ENCODE measurements at regions not wholly inside any gene's neighbourhood (a gene's known extent, or its start where the extent isn't known, plus 50 kb on each side); places are given as distances from the start of the nearest gene placed in this dataset.
"Not testable (repeated sequence)": the region's sequence is repeated elsewhere in the genome, so short reads cannot be mapped to it uniquely, and the experiment has no call there.

DNA sequence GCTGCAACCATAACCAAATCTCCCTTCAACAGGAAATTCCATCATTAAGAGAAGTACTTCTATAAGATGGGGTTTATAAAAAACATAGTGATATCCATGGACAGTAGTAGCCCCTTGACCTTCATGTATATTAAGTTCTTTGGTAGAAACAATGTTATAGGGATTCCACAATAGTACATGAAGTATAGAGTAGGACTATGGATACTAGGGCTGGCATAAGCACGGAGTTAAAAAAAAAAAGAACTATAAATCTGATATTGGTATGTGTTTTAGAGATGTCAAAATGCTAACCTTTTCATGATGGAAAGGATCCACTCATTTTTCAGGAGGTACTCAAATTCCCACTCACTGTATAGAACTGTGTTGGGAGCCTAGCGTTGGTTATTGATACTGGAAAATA lies 337.6 kb downstream of the FGF10 start:
- DNase-seq (ENCODE audit: insufficient read length, low spot score) (no peak), FAIRE-seq (no peak)

- DNase-seq (ENCODE audit: insufficient read length, low spot score), result no peak
- FAIRE-seq, result no peak
These were observed 340.8 kb downstream of the FGF10 start for GRCh38 chr5:44048276-44048984.

GRCh38 chr5:44046619-44047364 lies 342.4 kb downstream of the FGF10 start:
- no peak for FAIRE-seq
- no peak for DNase-seq (ENCODE audit: insufficient read length, low spot score)

- not testable (repeated sequence) for FAIRE-seq
These were observed 344.7 kb downstream of the FGF10 start for GRCh38 chr5:44044549-44044948.

DNA sequence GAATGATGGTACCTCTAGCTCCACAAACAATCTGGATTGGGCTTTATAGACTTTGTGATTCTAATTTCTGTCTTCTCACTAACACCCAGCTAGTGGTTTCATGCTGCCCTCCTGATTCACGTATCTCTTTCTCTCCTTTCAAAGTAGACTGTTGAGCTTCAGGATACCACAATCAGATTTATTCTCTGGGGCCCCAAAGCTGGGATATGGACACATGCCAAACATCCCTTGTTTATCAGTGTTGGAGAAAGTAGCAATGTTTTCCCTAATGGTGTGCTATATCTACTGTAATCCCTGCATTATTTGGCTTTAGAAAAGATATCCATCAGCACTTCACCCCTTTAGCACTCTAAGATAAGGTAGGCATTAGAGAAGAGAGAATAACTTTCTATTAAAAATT lies 361.0 kb downstream of the FGF10 start:
- FAIRE-seq, result no peak

More at GRCh38 chr5:44044549-44044948, 344.7 kb downstream of the FGF10 start:
- not testable (repeated sequence) for DNase-seq (ENCODE audit: insufficient read length, low spot score)

DNA sequence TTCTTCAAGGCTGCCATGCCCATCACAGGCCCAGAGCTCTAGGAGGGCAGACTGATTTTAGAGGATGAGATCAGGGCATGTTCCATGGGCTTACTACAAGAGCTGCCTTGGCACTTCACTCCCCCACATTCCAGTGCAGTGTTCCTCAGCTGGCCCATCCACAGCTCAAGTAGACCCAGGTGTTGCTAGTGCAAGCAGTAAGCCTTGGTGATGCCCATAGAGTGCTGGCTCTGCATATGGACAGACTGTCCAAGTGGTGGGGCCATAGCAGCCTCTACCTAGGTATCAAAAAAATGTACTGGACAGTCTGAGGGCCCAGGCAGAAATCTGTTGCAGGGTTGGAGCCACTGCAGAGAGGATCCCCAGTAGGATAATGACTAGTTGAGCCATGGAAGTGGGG lies 366.6 kb downstream of the FGF10 start:
- no peak for DNase-seq (ENCODE audit: insufficient read length, low spot score)
- FAIRE-seq, result no peak

More for the DNA sequence above, 361.0 kb downstream of the FGF10 start:
- DNase-seq (ENCODE audit: insufficient read length, low spot score), result no peak

GRCh38 chr5:44011518-44011917 lies 377.7 kb downstream of the FGF10 start:
- FAIRE-seq (no peak), DNase-seq (ENCODE audit: insufficient read length, low spot score) (no peak)

DNA sequence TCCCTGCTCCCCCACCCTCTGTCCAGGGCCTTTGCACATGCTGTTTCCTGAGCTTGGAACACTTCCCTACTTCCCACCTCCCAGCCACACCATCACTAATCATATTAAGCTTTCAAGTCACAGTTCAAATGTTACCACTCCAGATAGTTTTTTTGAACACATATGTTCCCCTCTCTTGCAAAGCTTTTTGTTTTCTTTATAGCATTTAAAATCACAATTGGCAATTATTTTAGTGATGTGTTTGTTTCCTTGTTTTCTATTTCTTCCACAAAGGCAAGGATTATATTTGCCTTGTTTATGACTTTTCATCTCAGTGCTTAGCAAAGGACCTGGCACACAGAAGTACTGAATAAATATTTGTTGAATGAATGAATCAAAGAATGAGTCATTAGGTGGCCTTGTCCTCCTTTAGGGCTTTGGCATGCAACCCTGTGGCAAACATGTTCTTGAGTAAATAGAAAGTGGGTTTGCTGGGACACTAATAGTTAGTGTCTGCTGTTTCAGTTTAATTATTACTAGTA lies 386.8 kb downstream of the FGF10 start:
- no peak for DNase-seq (ENCODE audit: insufficient read length, low spot score)
- no peak for FAIRE-seq

- no peak for DNase-seq (ENCODE audit: insufficient read length, low spot score)
- FAIRE-seq, result no peak
These were observed 387.4 kb downstream of the FGF10 start for GRCh38 chr5:44001675-44002380.

DNA sequence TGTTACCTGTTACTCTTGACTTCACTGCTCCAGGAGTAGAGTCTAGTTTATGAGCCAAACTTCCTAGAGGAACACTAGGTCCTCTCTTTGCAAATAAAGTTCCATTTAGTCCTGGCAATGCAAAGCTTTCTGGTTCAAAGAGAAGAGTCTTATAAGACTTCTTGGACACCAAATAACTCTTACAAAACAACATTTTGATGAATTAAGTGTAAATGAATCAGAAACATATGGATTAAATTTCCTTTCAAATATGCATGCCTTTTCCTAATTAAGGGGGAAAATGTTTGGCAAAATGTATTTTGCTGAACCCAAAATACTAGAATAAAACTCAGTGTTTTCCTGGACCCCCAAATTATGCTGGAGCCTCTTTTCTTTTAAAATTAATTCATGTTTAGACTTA lies 388.0 kb downstream of the FGF10 start:
- no peak for DNase-seq (ENCODE audit: insufficient read length, low spot score)
- FAIRE-seq, result no peak

DNA sequence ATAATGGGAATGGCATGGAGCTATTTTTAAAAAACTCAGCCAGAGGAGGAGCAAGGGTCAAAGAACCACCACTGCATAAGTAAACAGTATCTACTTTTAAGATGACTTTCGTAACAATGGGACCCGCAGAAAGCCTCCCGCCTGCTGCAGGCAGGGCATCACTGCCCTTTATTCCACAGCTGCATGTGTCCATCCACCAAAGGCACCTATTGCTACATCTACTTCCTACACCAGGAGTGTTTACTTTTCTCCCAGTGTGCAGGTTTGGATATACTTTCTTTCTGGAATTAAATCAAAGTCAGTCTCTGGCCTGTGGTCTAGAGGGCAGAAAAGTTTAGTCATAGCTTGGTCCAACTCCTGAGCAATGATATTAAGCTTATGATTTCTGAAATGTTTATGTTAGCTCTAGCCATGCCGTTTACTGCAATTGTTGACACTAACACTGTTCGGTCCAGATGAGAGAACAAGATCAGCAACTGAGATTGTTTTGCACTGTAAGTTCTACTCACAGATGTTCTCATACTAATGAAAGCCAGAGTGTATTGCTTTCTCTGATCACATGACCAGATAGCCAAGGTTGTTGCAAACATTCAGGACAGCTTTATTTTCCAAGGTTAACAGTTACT lies 391.5 kb downstream of the FGF10 start:
- DNase-seq (ENCODE audit: insufficient read length, low spot score) (no peak), FAIRE-seq (no peak)

DNA sequence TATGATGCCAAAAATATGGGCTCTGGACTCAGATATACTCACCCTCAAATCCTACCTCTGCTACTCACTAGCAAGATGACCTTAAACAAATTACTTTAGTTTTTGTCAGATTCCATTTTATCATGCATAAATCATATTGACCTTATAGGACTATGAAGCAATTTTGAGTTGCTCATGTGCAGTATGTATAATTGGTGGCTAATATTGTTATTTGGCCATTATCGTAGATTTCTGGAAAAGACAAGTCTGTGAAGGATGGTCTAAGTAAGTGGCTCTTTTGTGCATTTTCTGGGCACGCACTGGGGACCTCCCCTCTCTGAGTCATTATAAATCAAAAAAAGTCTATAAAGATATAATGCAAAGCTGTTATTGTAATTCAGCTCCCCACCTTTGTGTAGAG lies 393.0 kb downstream of the FGF10 start:
- DNase-seq (ENCODE audit: insufficient read length, low spot score), result no peak
- no peak for FAIRE-seq

- no peak for FAIRE-seq
These were observed 391.4 kb downstream of the NNT start for GRCh38 chr5:43994352-43994708.

DNA sequence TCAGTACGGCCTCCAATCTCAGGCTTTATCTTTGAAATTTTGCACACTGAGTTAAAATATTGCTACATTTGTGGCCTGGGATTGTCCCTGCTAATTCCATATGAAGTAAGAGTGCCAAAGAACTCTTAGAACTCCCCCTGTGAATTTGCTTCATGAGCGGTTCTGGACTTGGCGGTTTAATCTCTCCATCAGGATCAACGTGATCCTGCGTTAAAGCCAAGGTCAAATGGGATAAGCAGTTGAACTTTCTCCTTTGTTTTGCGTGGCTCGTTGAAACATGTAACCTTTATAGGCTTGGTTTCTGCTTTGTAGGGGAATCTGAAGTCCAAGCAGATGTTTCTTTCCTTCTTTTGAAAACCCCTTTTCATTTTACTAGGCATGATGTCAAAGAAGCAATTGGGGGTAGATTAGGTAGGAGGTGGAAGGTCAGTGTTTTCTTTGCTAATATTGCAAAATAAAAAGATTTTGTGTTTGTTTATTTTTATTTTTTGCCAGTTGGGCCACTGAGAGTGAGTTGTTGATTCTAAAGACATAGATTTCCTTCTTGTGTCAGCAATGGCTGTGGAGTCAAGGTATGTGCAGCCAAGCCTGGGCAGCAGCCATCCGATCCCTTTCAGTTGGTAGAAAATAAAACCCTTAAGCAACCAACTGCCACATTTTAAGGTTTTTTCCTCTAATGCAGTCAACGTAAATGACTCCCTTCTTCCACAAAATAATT lies 390.8 kb downstream of the NNT start:
- DNase-seq (ENCODE audit: insufficient read length, low spot score) (no peak), FAIRE-seq (no peak)

More at GRCh38 chr5:43994352-43994708, 391.4 kb downstream of the NNT start:
- no peak for DNase-seq (ENCODE audit: insufficient read length, low spot score)

DNA sequence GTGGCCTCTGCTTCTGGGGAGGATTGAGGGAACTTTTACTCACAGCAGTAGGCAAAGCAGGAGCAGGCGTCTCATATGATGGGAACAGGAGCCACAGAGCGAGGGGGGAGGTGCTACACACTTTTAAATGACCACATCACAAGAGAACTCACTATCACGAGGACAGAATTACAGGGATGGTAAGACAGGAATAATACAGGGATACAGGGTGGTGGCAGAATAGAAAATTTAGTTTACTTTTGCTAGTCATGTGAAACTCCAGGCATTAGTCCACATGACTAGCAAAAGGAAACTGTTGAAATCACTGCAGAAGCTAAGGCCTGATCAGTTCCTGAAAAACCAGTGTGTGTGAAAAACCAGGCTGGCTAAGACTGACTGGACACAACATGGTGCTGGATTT lies 382.4 kb downstream of the NNT start:
- FAIRE-seq (no peak), DNase-seq (ENCODE audit: insufficient read length, low spot score) (no peak)

DNA sequence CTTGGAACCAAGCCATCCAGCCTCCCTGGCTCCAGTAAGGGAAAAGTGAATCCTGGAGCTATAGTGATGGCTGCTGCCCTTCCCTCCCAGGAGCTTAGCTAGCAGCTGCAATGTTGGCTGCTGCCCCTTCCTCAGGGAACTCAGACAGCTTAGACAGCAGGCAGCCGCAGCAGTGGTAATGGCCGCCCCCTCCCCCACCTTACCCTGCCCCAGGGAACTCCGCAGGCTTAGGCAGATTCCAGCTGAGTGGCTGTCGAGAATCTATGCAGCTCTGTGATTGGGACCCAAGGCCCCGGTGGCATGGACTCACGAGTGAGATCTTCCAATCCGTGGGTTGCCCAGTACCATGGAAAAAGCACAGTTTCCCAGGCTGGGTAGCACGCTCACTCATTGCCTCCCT lies 378.6 kb downstream of the NNT start:
- no peak for FAIRE-seq

GRCh38 chr5:43973908-43974307 lies 370.9 kb downstream of the NNT start:
- FAIRE-seq (no peak), DNase-seq (ENCODE audit: insufficient read length, low spot score) (no peak)

More for the DNA sequence above, 378.6 kb downstream of the NNT start:
- no peak for DNase-seq (ENCODE audit: insufficient read length, low spot score)

DNA sequence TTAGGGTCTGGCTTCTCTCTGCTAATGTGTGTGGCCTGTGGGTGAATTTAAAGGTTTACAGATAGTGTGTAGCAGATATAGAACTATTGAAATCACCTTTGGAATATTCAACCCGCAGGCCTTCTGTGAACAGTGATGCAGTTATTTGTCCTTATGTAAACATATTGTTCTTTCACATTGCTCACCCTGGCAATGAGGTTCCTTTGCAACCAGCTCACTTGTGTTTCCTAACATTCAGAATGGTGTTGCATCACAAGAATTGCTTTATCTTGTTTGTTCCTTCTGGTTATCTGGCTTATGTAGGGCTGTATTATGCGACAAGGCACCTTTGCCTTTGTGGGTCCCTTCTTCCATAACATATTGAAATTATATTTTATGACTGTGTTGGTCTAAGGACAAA lies 370.3 kb downstream of the NNT start:
- FAIRE-seq (no peak), DNase-seq (ENCODE audit: insufficient read length, low spot score) (no peak)

- FAIRE-seq (no peak), DNase-seq (ENCODE audit: insufficient read length, low spot score) (no peak)
These were observed 364.2 kb downstream of the NNT start for GRCh38 chr5:43967165-43967564.

GRCh38 chr5:43959144-43959543 lies 356.2 kb downstream of the NNT start:
- FAIRE-seq (no peak), DNase-seq (ENCODE audit: insufficient read length, low spot score) (no peak)
